ENCODE measurements at regions not wholly inside any gene's neighbourhood (a gene's known extent, or its start where the extent isn't known, plus 50 kb on each side); places are given as distances from the start of the nearest gene placed in this dataset.

GRCh38 chr9:79037338-79037737 is 534.4 kb upstream of the TLE4 start:
- Histone ChIP-seq H3K9me3 (ENCODE audit: low read depth) (no peaks in the 10 kb centered on the region), H3K4me1 (ENCODE audit: low read depth) (no peaks in the 10 kb centered on the region), H3K4me3 (no peak overlapping the region), H3K36me3 (no peaks in the 10 kb centered on the region), H3K27ac (no peak overlapping the region), H3K27me3 (no peaks in the 10 kb centered on the region)
- no peak for TF ChIP-seq CTCF (IDR thresholded peaks at IDR 0.05; ENCODE audit: low read depth, low read length)
- no peak for DNase-seq (ENCODE audit: low read depth in 1 of 2, low spot score in 1 of 2)

- H3K4me3 ChIP-seq, result no peak overlapping the region
- no peaks in the 10 kb centered on the region for H3K4me1 ChIP-seq (ENCODE audit: low read depth)
- H3K36me3 ChIP-seq, result no peaks in the 10 kb centered on the region
- no peaks in the 10 kb centered on the region for H3K27me3 ChIP-seq
- no peaks in the 10 kb centered on the region for H3K9me3 ChIP-seq (ENCODE audit: low read depth)
- DNase-seq (ENCODE audit: low read depth in 1 of 2, low spot score in 1 of 2), result no peak
- no peak for TF ChIP-seq CTCF (IDR thresholded peaks at IDR 0.05; ENCODE audit: low read depth, low read length)
- no peak overlapping the region for H3K27ac ChIP-seq
Observed at GRCh38 chr9:79040671-79041070, 531.1 kb upstream of the TLE4 start.

- no peaks in the 10 kb centered on the region for H3K27me3 ChIP-seq
- no peak overlapping the region for H3K4me3 ChIP-seq
- no peaks in the 10 kb centered on the region for H3K4me1 ChIP-seq (ENCODE audit: low read depth)
- TF ChIP-seq CTCF (IDR thresholded peaks at IDR 0.05; ENCODE audit: low read depth, low read length), result no peak
- no peak overlapping the region for H3K27ac ChIP-seq
- H3K9me3 ChIP-seq (ENCODE audit: low read depth), result no peaks in the 10 kb centered on the region
- DNase-seq (ENCODE audit: low read depth in 1 of 2, low spot score in 1 of 2), result no peak
- H3K36me3 ChIP-seq, result no peaks in the 10 kb centered on the region
Observed at GRCh38 chr9:79041266-79041665, 530.5 kb upstream of the TLE4 start.

- DNase-seq (ENCODE audit: low read depth in 1 of 2, low spot score in 1 of 2), result no peak
- H3K36me3 ChIP-seq, result no peaks in the 10 kb centered on the region
- no peak overlapping the region for H3K4me3 ChIP-seq
- TF ChIP-seq CTCF (IDR thresholded peaks at IDR 0.05; ENCODE audit: low read depth, low read length), result no peak
- no peak overlapping the region for H3K27ac ChIP-seq
- H3K9me3 ChIP-seq (ENCODE audit: low read depth), result no peaks in the 10 kb centered on the region
- no peaks in the 10 kb centered on the region for H3K4me1 ChIP-seq (ENCODE audit: low read depth)
- no peaks in the 10 kb centered on the region for H3K27me3 ChIP-seq
Observed at GRCh38 chr9:79043916-79044315, 527.8 kb upstream of the TLE4 start.

GRCh38 chr9:79046401-79046800 is 525.4 kb upstream of the TLE4 start:
- H3K4me1 ChIP-seq (ENCODE audit: low read depth), result no peaks in the 10 kb centered on the region
- no peak overlapping the region for H3K27ac ChIP-seq
- H3K36me3 ChIP-seq, result no peaks in the 10 kb centered on the region
- TF ChIP-seq CTCF (IDR thresholded peaks at IDR 0.05; ENCODE audit: low read depth, low read length), result no peak
- no peak for DNase-seq (ENCODE audit: low read depth in 1 of 2, low spot score in 1 of 2)
- H3K27me3 ChIP-seq, result no peaks in the 10 kb centered on the region
- no peaks in the 10 kb centered on the region for H3K9me3 ChIP-seq (ENCODE audit: low read depth)
- no peak overlapping the region for H3K4me3 ChIP-seq

GRCh38 chr9:79049371-79049770 is 522.4 kb upstream of the TLE4 start:
- no peaks in the 10 kb centered on the region for H3K4me1 ChIP-seq (ENCODE audit: low read depth)
- no peaks in the 10 kb centered on the region for H3K27me3 ChIP-seq
- TF ChIP-seq CTCF (IDR thresholded peaks at IDR 0.05; ENCODE audit: low read depth, low read length), result no peak
- no peaks in the 10 kb centered on the region for H3K36me3 ChIP-seq
- no peak overlapping the region for H3K27ac ChIP-seq
- no peak for DNase-seq (ENCODE audit: low read depth in 1 of 2, low spot score in 1 of 2)
- H3K4me3 ChIP-seq, result no peak overlapping the region
- no peaks in the 10 kb centered on the region for H3K9me3 ChIP-seq (ENCODE audit: low read depth)
